ENCODE measurements at regions not wholly inside any gene's neighbourhood (a gene's known extent, or its start where the extent isn't known, plus 50 kb on each side); places are given as distances from the start of the nearest gene placed in this dataset.

- TF ChIP-seq NFIC (IDR thresholded peaks at IDR 0.05) (no peak), EGR1 (IDR thresholded peaks at IDR 0.05) (no peak), TEAD4 (IDR thresholded peaks at IDR 0.05) (no peak), ZBTB7A (IDR thresholded peaks at IDR 0.05; ENCODE audit: low read depth) (no peak), MAX (IDR thresholded peaks at IDR 0.05) (no peak), FOXM1 (IDR thresholded peaks at IDR 0.05; ENCODE audit: borderline replicate concordance, low read depth) (no peak), CREB1 (IDR thresholded peaks at IDR 0.05; ENCODE audit: low read depth) (no peak), TAF1 (IDR thresholded peaks at IDR 0.05; ENCODE audit: low read depth) (no peak), RAD21 (IDR thresholded peaks at IDR 0.05; ENCODE audit: low read depth) (no peak), YY1 (IDR thresholded peaks at IDR 0.05; ENCODE audit: low read depth) (no peak), USF1 (IDR thresholded peaks at IDR 0.05) (no peak), EP300 (IDR thresholded peaks at IDR 0.05; ENCODE audit: borderline replicate concordance) (no peak), CEBPB (IDR thresholded peaks at IDR 0.05) (no peak), TCF12 (IDR thresholded peaks at IDR 0.05; ENCODE audit: low read depth) (no peak)
- TF ChIP-seq, protein P1, sequence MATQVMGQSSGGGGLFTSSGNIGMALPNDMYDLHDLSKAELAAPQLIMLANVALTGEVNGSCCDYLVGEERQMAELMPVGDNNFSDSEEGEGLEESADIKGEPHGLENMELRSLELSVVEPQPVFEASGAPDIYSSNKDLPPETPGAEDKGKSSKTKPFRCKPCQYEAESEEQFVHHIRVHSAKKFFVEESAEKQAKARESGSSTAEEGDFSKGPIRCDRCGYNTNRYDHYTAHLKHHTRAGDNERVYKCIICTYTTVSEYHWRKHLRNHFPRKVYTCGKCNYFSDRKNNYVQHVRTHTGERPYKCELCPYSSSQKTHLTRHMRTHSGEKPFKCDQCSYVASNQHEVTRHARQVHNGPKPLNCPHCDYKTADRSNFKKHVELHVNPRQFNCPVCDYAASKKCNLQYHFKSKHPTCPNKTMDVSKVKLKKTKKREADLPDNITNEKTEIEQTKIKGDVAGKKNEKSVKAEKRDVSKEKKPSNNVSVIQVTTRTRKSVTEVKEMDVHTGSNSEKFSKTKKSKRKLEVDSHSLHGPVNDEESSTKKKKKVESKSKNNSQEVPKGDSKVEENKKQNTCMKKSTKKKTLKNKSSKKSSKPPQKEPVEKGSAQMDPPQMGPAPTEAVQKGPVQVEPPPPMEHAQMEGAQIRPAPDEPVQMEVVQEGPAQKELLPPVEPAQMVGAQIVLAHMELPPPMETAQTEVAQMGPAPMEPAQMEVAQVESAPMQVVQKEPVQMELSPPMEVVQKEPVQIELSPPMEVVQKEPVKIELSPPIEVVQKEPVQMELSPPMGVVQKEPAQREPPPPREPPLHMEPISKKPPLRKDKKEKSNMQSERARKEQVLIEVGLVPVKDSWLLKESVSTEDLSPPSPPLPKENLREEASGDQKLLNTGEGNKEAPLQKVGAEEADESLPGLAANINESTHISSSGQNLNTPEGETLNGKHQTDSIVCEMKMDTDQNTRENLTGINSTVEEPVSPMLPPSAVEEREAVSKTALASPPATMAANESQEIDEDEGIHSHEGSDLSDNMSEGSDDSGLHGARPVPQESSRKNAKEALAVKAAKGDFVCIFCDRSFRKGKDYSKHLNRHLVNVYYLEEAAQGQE (IDR thresholded peaks at IDR 0.05; ENCODE audit: low read depth): no peak
These were observed 56.7 kb upstream of the KIAA1217 start for GRCh38 chr10:24152270-24152669.

DNA sequence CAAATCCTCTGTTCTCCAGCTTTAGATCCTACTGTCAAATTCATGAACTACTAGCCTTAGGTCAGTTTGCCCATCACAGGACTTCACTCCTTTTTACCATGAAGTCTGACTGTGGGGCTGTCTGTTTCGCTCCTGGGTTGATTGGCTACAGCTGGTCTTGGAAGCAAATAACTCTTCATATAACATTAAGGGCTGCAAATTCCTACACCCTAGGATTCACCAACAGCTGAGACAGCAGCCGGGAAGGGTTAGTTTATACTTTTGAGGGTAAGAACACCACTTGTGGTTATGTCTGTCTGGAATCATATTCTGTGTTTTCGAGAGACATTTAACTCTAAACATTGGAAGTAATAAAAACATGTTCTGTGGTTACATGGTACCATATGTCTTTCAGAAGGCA is 55.9 kb upstream of the KIAA1217 start:
- TF ChIP-seq TAF1 (IDR thresholded peaks at IDR 0.05; ENCODE audit: low read depth) (no peak), USF1 (IDR thresholded peaks at IDR 0.05) (no peak), RAD21 (IDR thresholded peaks at IDR 0.05; ENCODE audit: low read depth) (no peak), TEAD4 (IDR thresholded peaks at IDR 0.05) (no peak), FOXM1 (IDR thresholded peaks at IDR 0.05; ENCODE audit: borderline replicate concordance, low read depth) (no peak), MAX (IDR thresholded peaks at IDR 0.05) (no peak), EGR1 (IDR thresholded peaks at IDR 0.05) (no peak)
- TF ChIP-seq, protein P1 (IDR thresholded peaks at IDR 0.05; ENCODE audit: low read depth): no peak

- TF ChIP-seq ZBTB7A (IDR thresholded peaks at IDR 0.05; ENCODE audit: low read depth) (no peak), TEAD4 (IDR thresholded peaks at IDR 0.05) (no peak), CREB1 (IDR thresholded peaks at IDR 0.05; ENCODE audit: low read depth) (no peak), FOXM1 (IDR thresholded peaks at IDR 0.05; ENCODE audit: borderline replicate concordance, low read depth) (no peak), EGR1 (IDR thresholded peaks at IDR 0.05) (no peak)
These were observed 55.4 kb upstream of the KIAA1217 start for GRCh38 chr10:24153537-24153936.

GRCh38 chr10:24156686-24157085 is 52.3 kb upstream of the KIAA1217 start:
- TF ChIP-seq EGR1 (IDR thresholded peaks at IDR 0.05): no peak
- no peak for TF ChIP-seq TCF12 (IDR thresholded peaks at IDR 0.05; ENCODE audit: low read depth)
- no peak for TF ChIP-seq YY1 (IDR thresholded peaks at IDR 0.05; ENCODE audit: low read depth)
- TF ChIP-seq TAF1 (IDR thresholded peaks at IDR 0.05; ENCODE audit: low read depth): no peak
- no peak for TF ChIP-seq EP300 (IDR thresholded peaks at IDR 0.05; ENCODE audit: borderline replicate concordance)
- no peak for TF ChIP-seq TEAD4 (IDR thresholded peaks at IDR 0.05)
- no peak for TF ChIP-seq USF1 (IDR thresholded peaks at IDR 0.05)
- TF ChIP-seq MAX (IDR thresholded peaks at IDR 0.05): no peak
- TF ChIP-seq CEBPB (IDR thresholded peaks at IDR 0.05): no peak
- TF ChIP-seq, protein P1 (IDR thresholded peaks at IDR 0.05; ENCODE audit: low read depth): no peak
- no peak for TF ChIP-seq FOXM1 (IDR thresholded peaks at IDR 0.05; ENCODE audit: borderline replicate concordance, low read depth)
- no peak for TF ChIP-seq NFIC (IDR thresholded peaks at IDR 0.05)
- TF ChIP-seq ZBTB7A (IDR thresholded peaks at IDR 0.05; ENCODE audit: low read depth): no peak
- TF ChIP-seq CREB1 (IDR thresholded peaks at IDR 0.05; ENCODE audit: low read depth): no peak
- no peak for TF ChIP-seq RAD21 (IDR thresholded peaks at IDR 0.05; ENCODE audit: low read depth)

Data from Ishikawa (cell line).